ENCODE measurements at regions not wholly inside any gene's neighbourhood (a gene's known extent, or its start where the extent isn't known, plus 50 kb on each side); places are given as distances from the start of the nearest gene placed in this dataset.
"Not testable (repeated sequence)": the region's sequence is repeated elsewhere in the genome, so short reads cannot be mapped to it uniquely, and the experiment has no call there.

- Mint-ChIP-seq H3K4me1 (ENCODE audit: low read depth) (no peaks in the 10 kb centered on the region), H3K36me3 (ENCODE audit: low read depth) (no peaks in the 10 kb centered on the region), H3K4me3 (no peak overlapping the region), H3K27ac (no peak overlapping the region), H3K27me3 (ENCODE audit: low read depth) (no peaks in the 10 kb centered on the region), H3K9me3 (ENCODE audit: insufficient read depth) (no peaks in the 10 kb centered on the region)
- ChIA-PET POLR2A (no interaction called here), CTCF (no interaction called here)
- ATAC-seq, result no peak
- no peak for DNase-seq
Observed at GRCh38 chrX:147468600-147468999, 443.1 kb upstream of the FMR1 start.

- H3K27ac Mint-ChIP-seq, result no peak overlapping the region
- H3K4me3 Mint-ChIP-seq, result no peak overlapping the region
- CTCF ChIA-PET, result interaction anchor here (0.7 to 1.7 kb wide), 2 partner anchors 328 to 483 kb away, joined by 3 to 9 read pairs; no protein-coding TSS in a partner anchor
- POLR2A ChIA-PET, result no interaction called here
- DNase-seq (peak; percentile 27), ATAC-seq (no peak)
- no peaks in the 10 kb centered on the region for H3K27me3 Mint-ChIP-seq (ENCODE audit: low read depth)
- H3K9me3 Mint-ChIP-seq (ENCODE audit: insufficient read depth), result no peaks in the 10 kb centered on the region
- no peaks in the 10 kb centered on the region for H3K36me3 Mint-ChIP-seq (ENCODE audit: low read depth)
- no peaks in the 10 kb centered on the region for H3K4me1 Mint-ChIP-seq (ENCODE audit: low read depth)
Observed at GRCh38 chrX:147476008-147476407, 435.7 kb upstream of the FMR1 start.

- no peak for DNase-seq
- ChIA-PET CTCF (no interaction called here), POLR2A (no interaction called here)
- Mint-ChIP-seq H3K27me3 (ENCODE audit: low read depth) (no peaks in the 10 kb centered on the region), H3K9me3 (ENCODE audit: insufficient read depth) (no peaks in the 10 kb centered on the region), H3K4me1 (ENCODE audit: low read depth) (no peaks in the 10 kb centered on the region), H3K4me3 (no peak overlapping the region), H3K36me3 (ENCODE audit: low read depth) (no peaks in the 10 kb centered on the region), H3K27ac (no peak overlapping the region)
- no peak for ATAC-seq
Observed at GRCh38 chrX:147478899-147479298, 432.8 kb upstream of the FMR1 start.

- H3K27ac Mint-ChIP-seq, result no peak overlapping the region
- no peak overlapping the region for H3K4me3 Mint-ChIP-seq
- ATAC-seq, result no peak
- no peaks in the 10 kb centered on the region for H3K36me3 Mint-ChIP-seq (ENCODE audit: low read depth)
- no peak for DNase-seq
- H3K27me3 Mint-ChIP-seq (ENCODE audit: low read depth), result no peaks in the 10 kb centered on the region
- H3K4me1 Mint-ChIP-seq (ENCODE audit: low read depth), result no peaks in the 10 kb centered on the region
- no peaks in the 10 kb centered on the region for H3K9me3 Mint-ChIP-seq (ENCODE audit: insufficient read depth)
- POLR2A ChIA-PET, result no interaction called here
- CTCF ChIA-PET, result no interaction called here
Observed at GRCh38 chrX:147485207-147485606, 426.5 kb upstream of the FMR1 start.

- Mint-ChIP-seq H3K9me3 (ENCODE audit: insufficient read depth) (no peaks in the 10 kb centered on the region), H3K4me1 (ENCODE audit: low read depth) (no peaks in the 10 kb centered on the region), H3K27me3 (ENCODE audit: low read depth) (no peaks in the 10 kb centered on the region), H3K36me3 (ENCODE audit: low read depth) (no peaks in the 10 kb centered on the region), H3K27ac (no peak overlapping the region), H3K4me3 (no peak overlapping the region)
- ATAC-seq (no peak), DNase-seq (no peak)
- ChIA-PET CTCF (no interaction called here), POLR2A (no interaction called here)
Observed at GRCh38 chrX:147494365-147494764, 417.4 kb upstream of the FMR1 start.

GRCh38 chrX:147498796-147499195 lies 412.9 kb upstream of the FMR1 start:
- CTCF ChIA-PET, result no interaction called here
- no peaks in the 10 kb centered on the region for H3K4me1 Mint-ChIP-seq (ENCODE audit: low read depth)
- no peak for DNase-seq
- H3K27me3 Mint-ChIP-seq (ENCODE audit: low read depth), result no peaks in the 10 kb centered on the region
- no peak for ATAC-seq
- no peaks in the 10 kb centered on the region for H3K36me3 Mint-ChIP-seq (ENCODE audit: low read depth)
- no peak overlapping the region for H3K27ac Mint-ChIP-seq
- no peak overlapping the region for H3K4me3 Mint-ChIP-seq
- no peaks in the 10 kb centered on the region for H3K9me3 Mint-ChIP-seq (ENCODE audit: insufficient read depth)
- POLR2A ChIA-PET, result no interaction called here

- H3K4me1 Mint-ChIP-seq (ENCODE audit: low read depth), result no peaks in the 10 kb centered on the region
- no peaks in the 10 kb centered on the region for H3K9me3 Mint-ChIP-seq (ENCODE audit: insufficient read depth)
- no peak overlapping the region for H3K27ac Mint-ChIP-seq
- ChIA-PET POLR2A (no interaction called here), CTCF (no interaction called here)
- H3K36me3 Mint-ChIP-seq (ENCODE audit: low read depth), result no peaks in the 10 kb centered on the region
- no peak overlapping the region for H3K4me3 Mint-ChIP-seq
- DNase-seq (no peak), ATAC-seq (no peak)
- no peaks in the 10 kb centered on the region for H3K27me3 Mint-ChIP-seq (ENCODE audit: low read depth)
Observed at GRCh38 chrX:147522981-147523380, 388.7 kb upstream of the FMR1 start.

GRCh38 chrX:147533426-147533825 lies 378.3 kb upstream of the FMR1 start:
- DNase-seq (no peak), ATAC-seq (no peak)
- no peak overlapping the region for H3K4me3 Mint-ChIP-seq
- ChIA-PET CTCF (no interaction called here), POLR2A (no interaction called here)
- H3K27me3 Mint-ChIP-seq (ENCODE audit: low read depth), result no peaks in the 10 kb centered on the region
- H3K4me1 Mint-ChIP-seq (ENCODE audit: low read depth), result no peaks in the 10 kb centered on the region
- H3K27ac Mint-ChIP-seq, result no peak overlapping the region
- H3K36me3 Mint-ChIP-seq (ENCODE audit: low read depth), result no peaks in the 10 kb centered on the region
- H3K9me3 Mint-ChIP-seq (ENCODE audit: insufficient read depth), result no peaks in the 10 kb centered on the region

GRCh38 chrX:147537172-147537571 lies 374.5 kb upstream of the FMR1 start:
- H3K4me3 Mint-ChIP-seq, result no peak overlapping the region
- no peak overlapping the region for H3K27ac Mint-ChIP-seq
- no peak for ATAC-seq
- no peak for DNase-seq
- no peaks in the 10 kb centered on the region for H3K9me3 Mint-ChIP-seq (ENCODE audit: insufficient read depth)
- H3K27me3 Mint-ChIP-seq (ENCODE audit: low read depth), result no peaks in the 10 kb centered on the region
- ChIA-PET POLR2A (no interaction called here), CTCF (no interaction called here)
- H3K36me3 Mint-ChIP-seq (ENCODE audit: low read depth), result no peaks in the 10 kb centered on the region
- H3K4me1 Mint-ChIP-seq (ENCODE audit: low read depth), result no peaks in the 10 kb centered on the region

- ATAC-seq; POLR2A ChIA-PET; H3K4me1 Mint-ChIP-seq (ENCODE audit: low read depth); CTCF ChIA-PET; H3K4me3 Mint-ChIP-seq; H3K27me3 Mint-ChIP-seq (ENCODE audit: low read depth); DNase-seq; H3K9me3 Mint-ChIP-seq (ENCODE audit: insufficient read depth); H3K36me3 Mint-ChIP-seq (ENCODE audit: low read depth); H3K27ac Mint-ChIP-seq: not testable (repeated sequence)
Observed at GRCh38 chrX:147548023-147548422, 363.7 kb upstream of the FMR1 start.

- no peak for ATAC-seq
- ChIA-PET POLR2A (no interaction called here), CTCF (no interaction called here)
- Mint-ChIP-seq H3K4me1 (ENCODE audit: low read depth) (no peaks in the 10 kb centered on the region), H3K27ac (no peak overlapping the region), H3K36me3 (ENCODE audit: low read depth) (no peaks in the 10 kb centered on the region), H3K9me3 (ENCODE audit: insufficient read depth) (no peaks in the 10 kb centered on the region), H3K27me3 (ENCODE audit: low read depth) (no peaks in the 10 kb centered on the region), H3K4me3 (no peak overlapping the region)
- peak; percentile 20 for DNase-seq
Observed at GRCh38 chrX:147550217-147550616, 361.5 kb upstream of the FMR1 start.

- CTCF ChIA-PET, result no interaction called here
- Mint-ChIP-seq H3K4me3 (no peak overlapping the region), H3K36me3 (ENCODE audit: low read depth) (no peaks in the 10 kb centered on the region), H3K9me3 (ENCODE audit: insufficient read depth) (no peaks in the 10 kb centered on the region), H3K4me1 (ENCODE audit: low read depth) (peaks cover 2% of the 10 kb centered on the region), H3K27ac (no peak overlapping the region), H3K27me3 (ENCODE audit: low read depth) (no peaks in the 10 kb centered on the region)
- ATAC-seq (no peak), DNase-seq (no peak)
- POLR2A ChIA-PET, result no interaction called here
Observed at GRCh38 chrX:147559191-147559590, 352.5 kb upstream of the FMR1 start.

GRCh38 chrX:147565237-147565636 lies 346.5 kb upstream of the FMR1 start:
- Mint-ChIP-seq H3K36me3 (ENCODE audit: low read depth) (no peaks in the 10 kb centered on the region), H3K9me3 (ENCODE audit: insufficient read depth) (no peaks in the 10 kb centered on the region), H3K27ac (no peak overlapping the region), H3K4me3 (no peak overlapping the region), H3K27me3 (ENCODE audit: low read depth) (no peaks in the 10 kb centered on the region), H3K4me1 (ENCODE audit: low read depth) (peaks cover 2% of the 10 kb centered on the region)
- ChIA-PET POLR2A (no interaction called here), CTCF (no interaction called here)
- no peak for ATAC-seq
- DNase-seq, result no peak

Measured in activated CD8-positive, alpha-beta T cell treated with anti-CD3 and anti-CD28 coated beads, Interleukin-2, amount 10 ng/mL, durations not matched to agents 7 days and 5 days (primary cell).